ENCODE measurements at regions not wholly inside any gene's neighbourhood (a gene's known extent, or its start where the extent isn't known, plus 50 kb on each side); places are given as distances from the start of the nearest gene placed in this dataset.

- TF ChIP-seq, protein P1, sequence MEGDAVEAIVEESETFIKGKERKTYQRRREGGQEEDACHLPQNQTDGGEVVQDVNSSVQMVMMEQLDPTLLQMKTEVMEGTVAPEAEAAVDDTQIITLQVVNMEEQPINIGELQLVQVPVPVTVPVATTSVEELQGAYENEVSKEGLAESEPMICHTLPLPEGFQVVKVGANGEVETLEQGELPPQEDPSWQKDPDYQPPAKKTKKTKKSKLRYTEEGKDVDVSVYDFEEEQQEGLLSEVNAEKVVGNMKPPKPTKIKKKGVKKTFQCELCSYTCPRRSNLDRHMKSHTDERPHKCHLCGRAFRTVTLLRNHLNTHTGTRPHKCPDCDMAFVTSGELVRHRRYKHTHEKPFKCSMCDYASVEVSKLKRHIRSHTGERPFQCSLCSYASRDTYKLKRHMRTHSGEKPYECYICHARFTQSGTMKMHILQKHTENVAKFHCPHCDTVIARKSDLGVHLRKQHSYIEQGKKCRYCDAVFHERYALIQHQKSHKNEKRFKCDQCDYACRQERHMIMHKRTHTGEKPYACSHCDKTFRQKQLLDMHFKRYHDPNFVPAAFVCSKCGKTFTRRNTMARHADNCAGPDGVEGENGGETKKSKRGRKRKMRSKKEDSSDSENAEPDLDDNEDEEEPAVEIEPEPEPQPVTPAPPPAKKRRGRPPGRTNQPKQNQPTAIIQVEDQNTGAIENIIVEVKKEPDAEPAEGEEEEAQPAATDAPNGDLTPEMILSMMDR (IDR thresholded peaks at IDR 0.05): no peak
- no peak for TF ChIP-seq POLR2A (IDR thresholded peaks at IDR 0.05)
Measured at GRCh38 chr5:130277002-130277401, 372.7 kb downstream of the CHSY3 start.

All from thyroid gland (tissue), 4 donors.